OCI-LY3 (cell line): ENCODE measurements at regions not wholly inside any gene's neighbourhood (a gene's known extent, or its start where the extent isn't known, plus 50 kb on each side); places are given as distances from the start of the nearest gene placed in this dataset.

Experiments
- H2AFZ ChIP-seq: fragments of 200-600, 300-600 bp; shearing (Covaris generic); 2 replicates; pipeline ENCODE4 v1.6.0; 2014; ENCODE audit warnings: antibody characterized with exemption, low read depth, low read length
- H3K27ac ChIP-seq: fragments of 200-600, 300-600 bp; sonication (generic); 2 replicates; pipeline ENCODE4 v1.5.1; 2014; ENCODE audit warnings: mild to moderate bottlenecking, low read length, moderate library complexity, mixed read lengths
- H3K27me3 ChIP-seq: fragments of 200-600, 300-600 bp; sonication (generic); 2 replicates; pipeline ENCODE4 v1.6.1; 2014; ENCODE audit warnings: low read depth, low read length, mixed read lengths
- H3K36me3 ChIP-seq: fragments of 200-600, 300-600 bp; sonication (generic); replicated peaks from 2 replicates; pipeline ENCODE3; 2014; ENCODE audit warnings: low read depth, low read length, mixed read lengths
- H3K4me1 ChIP-seq: fragments of 300-600, 200-600 bp; sonication (generic); 2 replicates; pipeline ENCODE4 v1.6.1; 2014; ENCODE audit warnings: low read length, mixed read lengths
- H3K4me2 ChIP-seq: fragments of 200-600, 300-600 bp; sonication (generic); 2 replicates; pipeline ENCODE4 v1.6.1; 2014; ENCODE audit warnings: low read length, mixed read lengths
- H3K4me3 ChIP-seq: fragments of 300-600, 200-600 bp; sonication (generic); 2 replicates; pipeline ENCODE4 v1.5.1; 2014; ENCODE audit warnings: antibody characterized with exemption, mild to moderate bottlenecking, low read length, moderate library complexity
- H3K79me2 ChIP-seq: fragments of 300-600, 200-600 bp; shearing (Covaris generic); 2 replicates; pipeline ENCODE4 v1.6.1; 2014; ENCODE audit warnings: mild to moderate bottlenecking, low read length, mixed read lengths
- H3K9ac ChIP-seq: fragments of 300-600, 200-600 bp; shearing (Covaris generic); 2 replicates; pipeline ENCODE4 v1.6.0; 2014; ENCODE audit warnings: mild to moderate bottlenecking, low read length, moderate library complexity
- H3K9me3 ChIP-seq: fragments of 200-600, 300-600 bp; shearing (Covaris generic); 2 replicates; pipeline ENCODE4 v1.6.1; 2014; ENCODE audit warnings: low read length, mixed read lengths; ENCODE audit not compliant: insufficient read depth
- H4K20me1 ChIP-seq: fragments of 200-600, 300-600 bp; sonication (generic); 2 replicates; pipeline ENCODE4 v1.6.1; 2016; ENCODE audit warnings: low read length, mixed read lengths; ENCODE audit not compliant: insufficient read depth
- CTCF ChIP-seq: fragments of 200-600, 300-600 bp; sonication (generic); IDR thresholded peaks from 2 replicates; pipeline ENCODE4 v1.5.1; 2014; ENCODE audit warnings: antibody characterized with exemption, low read length, low read depth
- EZH2phosphoT487 ChIP-seq: fragments of 200-600 bp; shearing (Covaris generic); IDR thresholded peaks from 2 replicates; pipeline ENCODE4 v1.6.1; 2018; ENCODE audit warnings: antibody characterized with exemption, mixed run types, low read depth

GRCh38 chr9:95817205-95817604 is 58.3 kb upstream of the ERCC6L2 start:
- Histone ChIP-seq H3K4me2 (no peak overlapping the region), H3K27ac (no peak overlapping the region)

GRCh38 chr9:95816716-95817115 is 58.8 kb upstream of the ERCC6L2 start:
- Histone ChIP-seq H3K4me2 (no peak overlapping the region), H3K79me2 (no peaks in the 10 kb centered on the region), H4K20me1 (no peaks in the 10 kb centered on the region), H3K4me1 (peaks cover 5% of the 10 kb centered on the region), H2AFZ (no peak overlapping the region), H3K27me3 (peaks cover 8% of the 10 kb centered on the region; the same call in 1 of the 2 replicates), H3K9me3 (no peaks in the 10 kb centered on the region), H3K36me3 (peaks cover 5% of the 10 kb centered on the region), H3K9ac (no peak overlapping the region), H3K27ac (no peak overlapping the region), H3K4me3 (no peak overlapping the region)
- TF ChIP-seq CTCF (no peak), EZH2phosphoT487 (no peak)

More at GRCh38 chr9:95817205-95817604, 58.3 kb upstream of the ERCC6L2 start:
- no peak for TF ChIP-seq EZH2phosphoT487
- TF ChIP-seq CTCF = no peak
- no peak overlapping the region for H3K4me3 ChIP-seq
- H3K36me3 ChIP-seq = peaks cover 5% of the 10 kb centered on the region
- no peak overlapping the region for H3K9ac ChIP-seq
- no peaks in the 10 kb centered on the region for H4K20me1 ChIP-seq
- no peak overlapping the region for H2AFZ ChIP-seq
- no peaks in the 10 kb centered on the region for H3K79me2 ChIP-seq
- H3K27me3 ChIP-seq = peaks cover 9% of the 10 kb centered on the region; the same call in 1 of the 2 replicates
- H3K9me3 ChIP-seq = no peaks in the 10 kb centered on the region
- peaks cover 10% of the 10 kb centered on the region for H3K4me1 ChIP-seq

- no peak overlapping the region for H3K4me3 ChIP-seq
- H3K4me1 ChIP-seq = no peaks in the 10 kb centered on the region
- no peaks in the 10 kb centered on the region for H3K9me3 ChIP-seq
- no peaks in the 10 kb centered on the region for H3K79me2 ChIP-seq
- H3K9ac ChIP-seq = no peak overlapping the region
- no peak for TF ChIP-seq EZH2phosphoT487
- no peak for TF ChIP-seq CTCF
- no peaks in the 10 kb centered on the region for H3K36me3 ChIP-seq
- no peak overlapping the region for H2AFZ ChIP-seq
- H3K27me3 ChIP-seq = peaks cover under 1% of the 10 kb centered on the region; the same call in 1 of the 2 replicates
- H3K4me2 ChIP-seq = no peak overlapping the region
- H3K27ac ChIP-seq = no peak overlapping the region
- H4K20me1 ChIP-seq = no peaks in the 10 kb centered on the region
Measured at GRCh38 chr9:95815961-95816360, 59.5 kb upstream of the ERCC6L2 start.

GRCh38 chr9:95815133-95815532 is 60.4 kb upstream of the ERCC6L2 start:
- Histone ChIP-seq H3K27ac (no peak overlapping the region), H3K4me1 (peaks cover 6% of the 10 kb centered on the region), H3K4me2 (no peak overlapping the region), H3K4me3 (no peak overlapping the region), H3K27me3 (no peaks in the 10 kb centered on the region), H4K20me1 (no peaks in the 10 kb centered on the region), H3K36me3 (no peaks in the 10 kb centered on the region), H3K9me3 (no peaks in the 10 kb centered on the region), H3K79me2 (no peaks in the 10 kb centered on the region), H2AFZ (no peak overlapping the region), H3K9ac (no peak overlapping the region)
- TF ChIP-seq EZH2phosphoT487 (no peak), CTCF (no peak)
